ENCODE measurements at regions not wholly inside any gene's neighbourhood (a gene's known extent, or its start where the extent isn't known, plus 50 kb on each side); places are given as distances from the start of the nearest gene placed in this dataset.

DNA sequence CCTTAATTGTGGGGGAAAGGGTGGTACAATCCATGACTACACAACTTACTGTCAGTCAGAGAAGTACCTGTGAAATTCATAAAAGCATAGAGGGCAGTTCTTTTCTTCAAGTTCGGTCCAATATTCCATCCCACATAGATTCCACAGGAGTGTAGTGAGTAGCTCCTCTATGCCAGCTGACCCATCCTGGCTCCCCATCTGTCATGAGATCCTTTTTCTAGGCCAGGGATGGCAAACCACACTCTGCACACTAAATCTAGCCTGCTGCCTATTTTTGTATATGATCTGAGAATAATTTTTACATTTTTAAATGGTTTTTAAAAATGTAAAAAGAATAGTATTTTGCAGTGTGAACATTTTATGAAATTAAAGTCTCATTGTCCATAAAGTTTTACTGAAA lies 107.0 kb upstream of the TSPAN2 start:
- H3K4me1 ChIP-seq (replicated peaks in 1 of 2), result peaks cover 5 to 13% of the 10 kb centered on the region in 2 donors
- DNase-seq, result no peak
- no peak overlapping the region for H3K4me3 ChIP-seq
- TF ChIP-seq POLR2A (IDR thresholded peaks at IDR 0.05), result no peak
- TF ChIP-seq, protein P1, sequence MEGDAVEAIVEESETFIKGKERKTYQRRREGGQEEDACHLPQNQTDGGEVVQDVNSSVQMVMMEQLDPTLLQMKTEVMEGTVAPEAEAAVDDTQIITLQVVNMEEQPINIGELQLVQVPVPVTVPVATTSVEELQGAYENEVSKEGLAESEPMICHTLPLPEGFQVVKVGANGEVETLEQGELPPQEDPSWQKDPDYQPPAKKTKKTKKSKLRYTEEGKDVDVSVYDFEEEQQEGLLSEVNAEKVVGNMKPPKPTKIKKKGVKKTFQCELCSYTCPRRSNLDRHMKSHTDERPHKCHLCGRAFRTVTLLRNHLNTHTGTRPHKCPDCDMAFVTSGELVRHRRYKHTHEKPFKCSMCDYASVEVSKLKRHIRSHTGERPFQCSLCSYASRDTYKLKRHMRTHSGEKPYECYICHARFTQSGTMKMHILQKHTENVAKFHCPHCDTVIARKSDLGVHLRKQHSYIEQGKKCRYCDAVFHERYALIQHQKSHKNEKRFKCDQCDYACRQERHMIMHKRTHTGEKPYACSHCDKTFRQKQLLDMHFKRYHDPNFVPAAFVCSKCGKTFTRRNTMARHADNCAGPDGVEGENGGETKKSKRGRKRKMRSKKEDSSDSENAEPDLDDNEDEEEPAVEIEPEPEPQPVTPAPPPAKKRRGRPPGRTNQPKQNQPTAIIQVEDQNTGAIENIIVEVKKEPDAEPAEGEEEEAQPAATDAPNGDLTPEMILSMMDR (IDR thresholded peaks at IDR 0.05), result no peak
- no peaks in the 10 kb centered on the region for H3K27me3 ChIP-seq
- H3K9me3 ChIP-seq (replicated peaks in 1 of 3), result no peaks in the 10 kb centered on the region
- no peaks in the 10 kb centered on the region for H3K36me3 ChIP-seq (replicated peaks in 1 of 2)
- WGBS, 4 donors, result 84 to 98% (median 93%) methylated on average over 1 of the region's 1 CpG
- H3K27ac ChIP-seq, result no peak overlapping the region
- intact Hi-C loops (cut with DNase I), result no loop called here

DNA sequence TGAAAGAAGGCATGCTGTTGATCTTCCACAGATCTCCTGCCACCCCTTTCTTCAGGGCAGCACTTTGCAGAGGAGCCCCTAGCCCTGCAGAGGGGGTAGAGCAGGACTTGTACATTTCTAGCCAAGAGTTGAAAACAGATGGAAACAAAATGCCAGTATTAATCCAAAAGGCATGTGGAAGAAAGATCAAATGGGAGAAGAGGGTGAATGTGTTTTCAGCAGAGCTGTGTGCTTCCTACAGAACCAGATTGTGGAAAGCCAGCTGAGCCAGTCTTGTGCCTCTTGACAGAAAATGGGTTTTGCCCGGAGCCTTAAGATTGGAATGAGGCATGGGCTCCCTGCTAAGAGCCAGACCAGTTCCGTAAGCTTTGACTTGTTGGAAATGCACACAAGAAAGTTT lies 105.2 kb upstream of the TSPAN2 start:
- Histone ChIP-seq H3K36me3 (replicated peaks in 1 of 2) (no peaks in the 10 kb centered on the region), H3K27ac (no peak overlapping the region), H3K27me3 (no peaks in the 10 kb centered on the region), H3K9me3 (replicated peaks in 1 of 3) (no peaks in the 10 kb centered on the region), H3K4me3 (no peak overlapping the region), H3K4me1 (replicated peaks in 1 of 2) (peaks cover 3 to 5% of the 10 kb centered on the region in 2 donors)
- TF ChIP-seq POLR2A (IDR thresholded peaks at IDR 0.05), result no peak
- TF ChIP-seq, protein P1 (IDR thresholded peaks at IDR 0.05), result no peak
- 17 to 65% (median 37%) methylated on average over 2 of the region's 2 CpGs for WGBS, 4 donors
- no peak for DNase-seq
- intact Hi-C loops (cut with DNase I), result no loop called here

DNA sequence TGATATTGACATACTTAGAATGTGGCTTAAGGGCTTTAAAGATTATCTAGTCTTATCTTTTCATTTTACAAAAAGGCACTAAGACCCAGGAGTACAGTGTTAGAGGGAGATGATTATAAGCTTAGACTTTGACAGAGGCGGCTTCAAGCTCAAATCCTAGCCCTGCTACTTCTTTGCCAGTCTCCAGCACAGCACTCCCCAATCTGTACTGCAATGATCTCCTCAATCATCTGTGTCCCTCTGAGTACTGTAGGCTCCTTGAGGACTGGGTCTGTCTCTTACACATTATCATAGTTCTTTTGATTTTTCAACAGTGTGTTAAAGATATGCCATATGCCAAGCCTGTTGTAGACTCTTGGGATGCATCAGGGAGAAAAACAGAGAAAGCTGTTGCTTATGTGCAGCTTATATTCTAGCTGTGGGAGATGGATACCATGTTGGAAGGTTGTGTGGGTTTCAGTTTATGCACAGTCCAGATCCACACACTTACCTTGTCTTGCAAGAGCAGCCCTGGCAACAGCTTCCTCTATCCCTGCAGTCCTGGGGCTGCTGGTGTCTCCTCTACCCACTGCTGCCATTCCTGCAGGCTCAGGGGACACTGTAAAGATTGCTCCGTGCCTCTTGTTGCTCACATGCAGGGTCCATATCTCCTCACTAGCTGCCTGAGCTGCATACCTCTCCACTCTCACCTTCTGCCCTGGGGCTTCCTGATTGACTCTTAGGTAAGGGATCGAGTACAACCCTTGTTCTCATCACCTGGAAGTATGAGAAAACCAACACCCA lies 103.9 kb upstream of the TSPAN2 start:
- Histone ChIP-seq H3K36me3 (replicated peaks in 1 of 2) (no peaks in the 10 kb centered on the region), H3K4me3 (no peak overlapping the region), H3K27me3 (no peaks in the 10 kb centered on the region), H3K27ac (no peak overlapping the region), H3K4me1 (replicated peaks in 1 of 2) (no peaks in the 10 kb centered on the region), H3K9me3 (replicated peaks in 1 of 3) (no peaks in the 10 kb centered on the region)
- 68 to 87% (median 77%) methylated on average over 3 of the region's 3 CpGs for WGBS, 4 donors
- intact Hi-C loops (cut with DNase I), result no loop called here
- no peak for DNase-seq
- no peak for TF ChIP-seq POLR2A (IDR thresholded peaks at IDR 0.05)
- TF ChIP-seq, protein P1 (IDR thresholded peaks at IDR 0.05), result no peak

DNA sequence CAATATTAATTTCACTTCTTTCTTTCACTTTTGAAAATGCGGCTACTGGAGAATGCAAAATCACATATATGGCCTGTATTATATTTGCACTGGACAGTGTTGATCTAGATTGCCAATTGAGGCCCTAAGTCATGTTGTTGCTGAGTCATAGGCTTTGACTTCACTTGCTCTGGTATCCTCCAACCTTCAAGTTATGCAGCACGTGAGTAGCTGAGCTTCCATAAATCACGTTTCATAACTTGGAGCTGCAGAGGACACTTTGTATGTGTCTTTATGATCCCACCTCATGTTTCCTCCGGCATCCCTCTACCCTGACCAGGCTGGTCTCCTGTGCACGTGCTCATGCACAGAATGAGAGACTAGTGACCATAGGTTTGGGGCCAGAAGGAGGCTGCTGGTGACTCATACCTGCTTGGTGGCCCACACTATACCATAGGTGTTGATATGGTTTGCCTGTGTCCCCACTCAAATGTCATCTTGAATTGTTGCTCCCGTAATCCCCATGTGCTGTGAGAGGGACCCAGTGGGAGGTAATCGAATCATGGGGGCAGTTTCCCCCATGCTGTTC lies 103.0 kb upstream of the TSPAN2 start:
- Histone ChIP-seq H3K27me3 (no peaks in the 10 kb centered on the region), H3K4me3 (no peak overlapping the region), H3K9me3 (replicated peaks in 1 of 3) (no peaks in the 10 kb centered on the region), H3K27ac (no peak overlapping the region), H3K4me1 (replicated peaks in 1 of 2) (no peaks in the 10 kb centered on the region), H3K36me3 (replicated peaks in 1 of 2) (no peaks in the 10 kb centered on the region)
- WGBS, 4 donors, result 75 to 94% (median 83%) methylated on average over 7 of the region's 7 CpGs
- DNase-seq, result no peak
- intact Hi-C loops (cut with DNase I), result no loop called here
- TF ChIP-seq, protein P1 (IDR thresholded peaks at IDR 0.05), result no peak
- TF ChIP-seq POLR2A (IDR thresholded peaks at IDR 0.05), result no peak

Data from adrenal gland (tissue), 9 donors.